Stimulated activated CD4-positive, alpha-beta T cell treated with anti-CD3 and anti-CD28 coated beads, Interleukin-12 subunit alpha, Interleukin-12 subunit beta, amount 100 ng/mL, for 48 hours (primary cell): ENCODE measurements at regions not wholly inside any gene's neighbourhood (a gene's known extent, or its start where the extent isn't known, plus 50 kb on each side); places are given as distances from the start of the nearest gene placed in this dataset.
"Not testable (repeated sequence)": the region's sequence is repeated elsewhere in the genome, so short reads cannot be mapped to it uniquely, and the experiment has no call there.

Experiments used
- DNase-seq, 3 donors: peaks; one replicate each; pipeline ENCODE4 v3.0.0-alpha.2; 2020; ENCODE audit warnings: low read depth in 2 of 3, low spot score in 1 of 3

- no peak for DNase-seq
Observed at GRCh38 chr3:174536319-174536718, 322.8 kb upstream of the NAALADL2 start.

GRCh38 chr3:174538151-174538550 lies 321.0 kb upstream of the NAALADL2 start:
- no peak for DNase-seq

GRCh38 chr3:174540116-174540908 lies 318.8 kb upstream of the NAALADL2 start:
- DNase-seq = no peak

GRCh38 chr3:174541708-174542315 lies 317.3 kb upstream of the NAALADL2 start:
- no peak for DNase-seq

GRCh38 chr3:174547801-174548435 lies 311.2 kb upstream of the NAALADL2 start:
- DNase-seq = no peak

GRCh38 chr3:174548841-174549623 lies 310.1 kb upstream of the NAALADL2 start:
- DNase-seq = no peak

- DNase-seq = no peak
Observed at GRCh38 chr3:174581558-174581957, 277.6 kb upstream of the NAALADL2 start.

GRCh38 chr3:174583396-174583795 lies 275.7 kb upstream of the NAALADL2 start:
- DNase-seq = no peak

- not testable (repeated sequence) for DNase-seq
Observed at GRCh38 chr3:174587137-174587536, 272.0 kb upstream of the NAALADL2 start.

GRCh38 chr3:174596447-174596982 lies 262.6 kb upstream of the NAALADL2 start:
- no peak for DNase-seq

GRCh38 chr3:174598885-174599439 lies 260.2 kb upstream of the NAALADL2 start:
- DNase-seq = no peak

GRCh38 chr3:174613173-174613572 lies 246.0 kb upstream of the NAALADL2 start:
- no peak for DNase-seq

- no peak for DNase-seq
Observed at GRCh38 chr3:174614036-174614435, 245.1 kb upstream of the NAALADL2 start.

GRCh38 chr3:174618368-174619080 lies 240.6 kb upstream of the NAALADL2 start:
- no peak for DNase-seq

GRCh38 chr3:174619239-174619638 lies 239.9 kb upstream of the NAALADL2 start:
- no peak for DNase-seq

GRCh38 chr3:174620138-174620537 lies 239.0 kb upstream of the NAALADL2 start:
- DNase-seq = no peak

GRCh38 chr3:174620855-174621472 lies 238.2 kb upstream of the NAALADL2 start:
- no peak for DNase-seq

GRCh38 chr3:174633342-174633741 lies 225.8 kb upstream of the NAALADL2 start:
- DNase-seq = no peak

- no peak for DNase-seq
Observed at GRCh38 chr3:174636451-174636850, 222.7 kb upstream of the NAALADL2 start.

- no peak for DNase-seq
Observed at GRCh38 chr3:174639406-174639805, 219.7 kb upstream of the NAALADL2 start.
